WTC11 (cell line): ENCODE measurements at regions not wholly inside any gene's neighbourhood (a gene's known extent, or its start where the extent isn't known, plus 50 kb on each side); places are given as distances from the start of the nearest gene placed in this dataset.
A peak's percentile ranks its signal among the peaks of the same experiment; 100 is the strongest.

Experiments used
- ATAC-seq: fragments of 200-7000 bp; cut with Tn5 transposase; 2 replicates; pipeline ENCODE4 v1.10.0; 2021; ENCODE audit warnings: mild to moderate bottlenecking, moderate library complexity
- CTCF ChIA-PET: fragments of 300-600 bp; sonication (Branson Sonifier 250); formaldehyde crosslinking; loops from one replicate; lab custom pipeline; 2021; ENCODE audit warnings: antibody characterized with exemption; lab: Charles Lee
- POLR2A ChIA-PET: fragments of 350-600 bp; sonication (Branson Sonifier 250); formaldehyde crosslinking; loops from one replicate; lab custom pipeline; 2021; ENCODE audit warnings: antibody characterized with exemption; lab: Charles Lee
- DNase-seq: peaks from one replicate; pipeline ENCODE4 v3.0.0; 2021; ENCODE audit warnings: low spot score
- H3K27ac Mint-ChIP-seq: 2 replicates; pipeline ENCODE4 v1.8.0; 2021; ENCODE audit warnings: mixed read lengths
- H3K27me3 Mint-ChIP-seq: 2 replicates; pipeline ENCODE4 v1.8.0; 2021; ENCODE audit warnings: low read depth, mild to moderate bottlenecking, moderate library complexity, mixed read lengths
- H3K36me3 Mint-ChIP-seq: 2 replicates; pipeline ENCODE4 v1.8.0; 2021; ENCODE audit warnings: mixed read lengths
- H3K4me1 Mint-ChIP-seq: 2 replicates; pipeline ENCODE4 v1.8.0; 2022; ENCODE audit warnings: mixed read lengths
- H3K4me3 Mint-ChIP-seq: 2 replicates; pipeline ENCODE4 v1.8.0; 2021; ENCODE audit warnings: mild to moderate bottlenecking, moderate library complexity, mixed read lengths
- H3K9me3 Mint-ChIP-seq: 2 replicates; pipeline ENCODE4 v1.8.0; 2021; ENCODE audit warnings: mixed read lengths
- CDX4 ChIP-seq: fragments of 250-450 bp; sonication (Bioruptor Pico); IDR thresholded peaks from 2 replicates; pipeline ENCODE4 v1.9.0; 2021; ENCODE audit warnings: moderate library complexity, mild to moderate bottlenecking, inconsistent platforms, borderline replicate concordance
- CREM ChIP-seq: sonication (generic); formaldehyde crosslinking; IDR thresholded peaks from 2 replicates; pipeline ENCODE4 v1.8.1; 2022; ENCODE audit warnings: mild to moderate bottlenecking, missing genetic modification reagents, moderate library complexity
- CTCF ChIP-seq: fragments of 200-600 bp; IDR thresholded peaks from 2 replicates; pipeline ENCODE4 v1.8.0; 2022; ENCODE audit warnings: antibody characterized with exemption
- E2F1 ChIP-seq: sonication (generic); formaldehyde crosslinking; IDR thresholded peaks from 2 replicates; pipeline ENCODE4 v1.8.0; 2022; ENCODE audit warnings: mild to moderate bottlenecking, missing genetic modification reagents
- ESRRA ChIP-seq: sonication (generic); formaldehyde crosslinking; IDR thresholded peaks from 2 replicates; pipeline ENCODE4 v1.8.1; 2022; ENCODE audit warnings: mild to moderate bottlenecking, missing genetic modification reagents, borderline replicate concordance
- FOXK1 ChIP-seq: sonication (generic); formaldehyde crosslinking; IDR thresholded peaks from 2 replicates; pipeline ENCODE4 v1.8.0; 2022; ENCODE audit warnings: mild to moderate bottlenecking, moderate library complexity, missing genetic modification reagents
- GTF2I ChIP-seq: fragments of 250-450 bp; sonication (Bioruptor Pico); conservative IDR thresholded peaks from 2 replicates; pipeline ENCODE4 v1.4.0; 2021; ENCODE audit warnings: mild to moderate bottlenecking
- NFATC4 ChIP-seq: fragments of 250-450 bp; sonication (Bioruptor Pico); IDR thresholded peaks from 2 replicates; pipeline ENCODE4 v1.9.0; 2021; ENCODE audit warnings: mild to moderate bottlenecking
- NR3C1 ChIP-seq: sonication (generic); formaldehyde crosslinking; conservative IDR thresholded peaks from 2 replicates; pipeline ENCODE4 v1.8.1; 2023; ENCODE audit warnings: low read depth, mild to moderate bottlenecking, missing genetic modification reagents
- RORB ChIP-seq: fragments of 250-450 bp; sonication (Bioruptor Pico); IDR thresholded peaks from 2 replicates; pipeline ENCODE4 v1.9.0; 2021; ENCODE audit warnings: mild to moderate bottlenecking
- ZNF416 ChIP-seq: fragments of 250-450 bp; sonication (Bioruptor Pico); IDR thresholded peaks from 2 replicates; pipeline ENCODE4 v1.9.0; 2021; ENCODE audit warnings: mild to moderate bottlenecking, inconsistent platforms
- ZNF532 ChIP-seq: fragments of 250-450 bp; sonication (Bioruptor Pico); IDR thresholded peaks from 2 replicates; pipeline ENCODE4 v1.9.0; 2021; ENCODE audit warnings: mild to moderate bottlenecking, borderline replicate concordance
- ZNF671 ChIP-seq: fragments of 250-450 bp; sonication (Bioruptor Pico); IDR thresholded peaks from 2 replicates; pipeline ENCODE4 v1.8.0; 2021; ENCODE audit warnings: mild to moderate bottlenecking
- TF ChIP-seq, protein P1 (sequence below): sonication (generic); formaldehyde crosslinking; IDR thresholded peaks from 2 replicates; pipeline ENCODE4 v1.8.1; 2022; ENCODE audit warnings: low read depth, mild to moderate bottlenecking, moderate library complexity, missing genetic modification reagents, borderline replicate concordance
- TF ChIP-seq, protein P2 (sequence below): sonication (generic); formaldehyde crosslinking; IDR thresholded peaks from 2 replicates; pipeline ENCODE4 v1.8.1; 2023; ENCODE audit warnings: mild to moderate bottlenecking, missing genetic modification reagents
- TF ChIP-seq, protein P3 (sequence below): sonication (generic); formaldehyde crosslinking; IDR thresholded peaks from 2 replicates; pipeline ENCODE4 v1.8.1; 2023; ENCODE audit warnings: mild to moderate bottlenecking, missing genetic modification reagents, moderate library complexity

- H3K27ac Mint-ChIP-seq, result no peak overlapping the region
- H3K9me3 Mint-ChIP-seq, result no peaks in the 10 kb centered on the region
- ChIA-PET CTCF (interaction anchor here (1.8 kb wide), 1 partner anchor 82 kb away, joined by 4 read pairs; no protein-coding TSS in a partner anchor), POLR2A (no interaction called here)
- H3K4me1 Mint-ChIP-seq, result peaks cover 2% of the 10 kb centered on the region
- DNase-seq (no peak), ATAC-seq (no peak)
- no peaks in the 10 kb centered on the region for H3K36me3 Mint-ChIP-seq
- peaks cover 7% of the 10 kb centered on the region; the same call in 1 of the 2 replicates for H3K27me3 Mint-ChIP-seq
- no peak for TF ChIP-seq FOXK1 (CRISPR knock-in tag)
- TF ChIP-seq ZNF671 (CRISPR knock-in tag), result no peak
- no peak for TF ChIP-seq CTCF
- TF ChIP-seq, protein P1, sequence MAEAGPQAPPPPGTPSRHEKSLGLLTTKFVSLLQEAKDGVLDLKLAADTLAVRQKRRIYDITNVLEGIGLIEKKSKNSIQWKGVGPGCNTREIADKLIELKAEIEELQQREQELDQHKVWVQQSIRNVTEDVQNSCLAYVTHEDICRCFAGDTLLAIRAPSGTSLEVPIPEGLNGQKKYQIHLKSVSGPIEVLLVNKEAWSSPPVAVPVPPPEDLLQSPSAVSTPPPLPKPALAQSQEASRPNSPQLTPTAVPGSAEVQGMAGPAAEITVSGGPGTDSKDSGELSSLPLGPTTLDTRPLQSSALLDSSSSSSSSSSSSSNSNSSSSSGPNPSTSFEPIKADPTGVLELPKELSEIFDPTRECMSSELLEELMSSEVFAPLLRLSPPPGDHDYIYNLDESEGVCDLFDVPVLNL (CRISPR knock-in tag), result no peak
- TF ChIP-seq CREM (CRISPR knock-in tag), result no peak
- no peak for TF ChIP-seq NFATC4 (CRISPR knock-in tag)
- TF ChIP-seq ZNF416 (CRISPR knock-in tag), result no peak
- TF ChIP-seq RORB (CRISPR knock-in tag), result no peak
- no peak for TF ChIP-seq GTF2I (CRISPR knock-in tag)
- TF ChIP-seq, protein P2, sequence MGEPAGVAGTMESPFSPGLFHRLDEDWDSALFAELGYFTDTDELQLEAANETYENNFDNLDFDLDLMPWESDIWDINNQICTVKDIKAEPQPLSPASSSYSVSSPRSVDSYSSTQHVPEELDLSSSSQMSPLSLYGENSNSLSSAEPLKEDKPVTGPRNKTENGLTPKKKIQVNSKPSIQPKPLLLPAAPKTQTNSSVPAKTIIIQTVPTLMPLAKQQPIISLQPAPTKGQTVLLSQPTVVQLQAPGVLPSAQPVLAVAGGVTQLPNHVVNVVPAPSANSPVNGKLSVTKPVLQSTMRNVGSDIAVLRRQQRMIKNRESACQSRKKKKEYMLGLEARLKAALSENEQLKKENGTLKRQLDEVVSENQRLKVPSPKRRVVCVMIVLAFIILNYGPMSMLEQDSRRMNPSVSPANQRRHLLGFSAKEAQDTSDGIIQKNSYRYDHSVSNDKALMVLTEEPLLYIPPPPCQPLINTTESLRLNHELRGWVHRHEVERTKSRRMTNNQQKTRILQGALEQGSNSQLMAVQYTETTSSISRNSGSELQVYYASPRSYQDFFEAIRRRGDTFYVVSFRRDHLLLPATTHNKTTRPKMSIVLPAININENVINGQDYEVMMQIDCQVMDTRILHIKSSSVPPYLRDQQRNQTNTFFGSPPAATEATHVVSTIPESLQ (CRISPR knock-in tag), result no peak
- no peak for TF ChIP-seq ZNF532 (CRISPR knock-in tag)
- no peak for TF ChIP-seq NR3C1 (CRISPR knock-in tag)
- no peak for TF ChIP-seq E2F1
- TF ChIP-seq ESRRA (CRISPR knock-in tag), result no peak
- H3K4me3 Mint-ChIP-seq, result no peak overlapping the region
Measured at GRCh38 chr6:90397047-90397446, 100.4 kb upstream of the BACH2 start.

- POLR2A ChIA-PET, result no interaction called here
- CTCF ChIA-PET, result interaction anchor here (0.6 to 2.7 kb wide), 35 partner anchors 9 to 456 kb away, joined by 3 to 30 read pairs (median 4); partner anchors contain the start of gene MAP3K7
- H3K9me3 Mint-ChIP-seq, result no peaks in the 10 kb centered on the region
- H3K27ac Mint-ChIP-seq, result no peak overlapping the region
- peak; percentile 69 for DNase-seq
- H3K27me3 Mint-ChIP-seq, result peaks cover 2% of the 10 kb centered on the region; the same call in 1 of the 2 replicates
- H3K4me3 Mint-ChIP-seq, result no peak overlapping the region
- ATAC-seq, result peak; percentile 92
- H3K4me1 Mint-ChIP-seq, result peaks cover 26% of the 10 kb centered on the region
- H3K36me3 Mint-ChIP-seq, result no peaks in the 10 kb centered on the region
- no peak for TF ChIP-seq NR3C1 (CRISPR knock-in tag)
- TF ChIP-seq CTCF, result peak; percentile 56
- TF ChIP-seq CDX4 (CRISPR knock-in tag), result no peak
- TF ChIP-seq, protein P3, sequence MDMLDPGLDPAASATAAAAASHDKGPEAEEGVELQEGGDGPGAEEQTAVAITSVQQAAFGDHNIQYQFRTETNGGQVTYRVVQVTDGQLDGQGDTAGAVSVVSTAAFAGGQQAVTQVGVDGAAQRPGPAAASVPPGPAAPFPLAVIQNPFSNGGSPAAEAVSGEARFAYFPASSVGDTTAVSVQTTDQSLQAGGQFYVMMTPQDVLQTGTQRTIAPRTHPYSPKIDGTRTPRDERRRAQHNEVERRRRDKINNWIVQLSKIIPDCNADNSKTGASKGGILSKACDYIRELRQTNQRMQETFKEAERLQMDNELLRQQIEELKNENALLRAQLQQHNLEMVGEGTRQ (CRISPR knock-in tag), result no peak
- TF ChIP-seq, all 79 proteins: peak for 1
Measured at GRCh38 chr6:90393232-90393884, 96.7 kb upstream of the BACH2 start.
